GM19395 (cell line): ENCODE measurements at regions not wholly inside any gene's neighbourhood (a gene's known extent, or its start where the extent isn't known, plus 50 kb on each side); places are given as distances from the start of the nearest gene placed in this dataset.
"Not testable (repeated sequence)": the region's sequence is repeated elsewhere in the genome, so short reads cannot be mapped to it uniquely, and the experiment has no call there.

Experiments used
- ATAC-seq: cut with Tn5 transposase; IDR thresholded peaks from one replicate; pipeline ENCODE4 v1.9.1; 2021; ENCODE audit warnings: mild to moderate bottlenecking, moderate library complexity; ENCODE audit not compliant: unreplicated experiment

- ATAC-seq, result no peak
Observed at GRCh38 chrX:25503826-25504225, 488.1 kb upstream of the ARX start.

GRCh38 chrX:25507801-25508200 lies 492.0 kb upstream of the ARX start:
- no peak for ATAC-seq

- no peak for ATAC-seq
Observed at GRCh38 chrX:25519258-25519657, 503.5 kb upstream of the ARX start.

- not testable (repeated sequence) for ATAC-seq
Observed at GRCh38 chrX:25522443-25523010, 506.8 kb upstream of the ARX start.

DNA sequence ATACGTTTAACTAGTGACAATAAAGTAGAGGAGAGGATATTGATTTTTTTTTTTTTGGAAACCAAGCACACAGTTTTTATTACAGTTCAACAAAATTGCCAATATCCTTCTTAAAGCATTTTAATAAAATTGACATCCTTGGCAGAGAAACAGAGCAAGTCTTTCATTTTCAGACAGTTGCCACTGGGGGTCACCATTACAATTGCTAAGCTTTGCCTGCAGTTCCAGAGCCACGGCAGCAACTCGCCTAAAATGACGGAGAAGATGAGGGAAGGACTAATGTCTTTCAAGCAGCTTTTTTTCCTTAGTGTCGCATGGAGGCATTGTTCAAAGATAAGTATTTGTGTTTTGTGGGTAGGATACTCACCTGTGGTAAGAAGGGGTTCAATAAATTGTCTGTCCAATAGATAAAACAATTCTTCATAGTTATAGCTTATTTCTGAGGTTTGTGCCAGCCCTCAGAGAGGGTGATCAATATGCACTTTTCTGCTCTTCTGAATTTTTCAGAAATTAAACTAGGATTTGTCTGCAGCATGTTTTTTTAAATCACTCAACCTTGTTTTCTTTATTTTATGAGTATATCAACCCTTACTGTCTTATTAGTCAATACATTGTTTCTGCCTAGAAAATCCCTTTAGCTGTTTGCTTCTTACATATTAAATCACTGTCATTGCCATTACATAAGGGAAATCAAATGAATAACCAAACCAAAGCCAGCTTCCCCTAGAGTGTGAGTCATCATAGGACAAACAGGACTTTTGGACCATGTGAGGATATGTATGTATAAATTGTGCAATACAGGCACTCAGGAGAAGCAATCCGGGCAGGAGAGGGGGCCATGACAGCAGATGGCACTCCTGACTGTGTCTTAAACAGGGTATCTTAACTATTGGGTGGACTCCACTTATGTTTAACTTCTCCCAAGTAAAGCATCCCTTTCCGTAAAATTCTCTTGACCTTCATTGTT lies 508.1 kb upstream of the ARX start:
- peak; percentile 59 for ATAC-seq

- no peak for ATAC-seq
Observed at GRCh38 chrX:25527156-25527555, 511.4 kb upstream of the ARX start.

GRCh38 chrX:25527596-25527995 lies 511.8 kb upstream of the ARX start:
- no peak for ATAC-seq

GRCh38 chrX:25531096-25531495 lies 515.3 kb upstream of the ARX start:
- no peak for ATAC-seq

GRCh38 chrX:25534091-25534490 lies 518.3 kb upstream of the ARX start:
- ATAC-seq, result no peak

GRCh38 chrX:25536307-25536970 lies 520.7 kb upstream of the ARX start:
- no peak for ATAC-seq

- no peak for ATAC-seq
Observed at GRCh38 chrX:25537699-25538098, 521.9 kb upstream of the ARX start.

- ATAC-seq, result no peak
Observed at GRCh38 chrX:25544641-25545040, 528.9 kb upstream of the ARX start.

- no peak for ATAC-seq
Observed at GRCh38 chrX:25548811-25549210, 533.0 kb upstream of the ARX start.

DNA sequence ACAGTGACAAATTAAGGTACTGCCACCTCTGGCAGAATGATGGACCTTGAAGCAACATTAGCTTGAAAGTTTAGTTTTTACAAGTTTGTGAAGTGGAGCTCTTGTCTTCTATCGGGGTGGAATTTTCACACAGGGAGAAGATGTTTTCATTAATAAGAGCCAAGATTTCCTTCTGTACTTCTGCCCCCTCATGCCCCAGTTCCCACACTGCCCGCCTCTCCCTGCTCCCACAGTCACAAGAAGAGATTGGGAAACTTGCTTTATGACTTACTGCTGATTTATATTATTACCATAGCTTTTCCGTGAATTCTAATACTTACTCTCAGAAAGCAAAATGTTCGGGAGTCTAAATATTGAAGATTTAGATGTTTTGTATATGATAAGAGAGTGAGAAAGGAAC lies 539.8 kb upstream of the ARX start:
- ATAC-seq, result no peak

- no peak for ATAC-seq
Observed at GRCh38 chrX:25558137-25558536, 542.4 kb upstream of the ARX start.

GRCh38 chrX:25561190-25561589 lies 545.4 kb upstream of the ARX start:
- no peak for ATAC-seq

GRCh38 chrX:25573631-25574030 lies 557.9 kb upstream of the ARX start:
- no peak for ATAC-seq

DNA sequence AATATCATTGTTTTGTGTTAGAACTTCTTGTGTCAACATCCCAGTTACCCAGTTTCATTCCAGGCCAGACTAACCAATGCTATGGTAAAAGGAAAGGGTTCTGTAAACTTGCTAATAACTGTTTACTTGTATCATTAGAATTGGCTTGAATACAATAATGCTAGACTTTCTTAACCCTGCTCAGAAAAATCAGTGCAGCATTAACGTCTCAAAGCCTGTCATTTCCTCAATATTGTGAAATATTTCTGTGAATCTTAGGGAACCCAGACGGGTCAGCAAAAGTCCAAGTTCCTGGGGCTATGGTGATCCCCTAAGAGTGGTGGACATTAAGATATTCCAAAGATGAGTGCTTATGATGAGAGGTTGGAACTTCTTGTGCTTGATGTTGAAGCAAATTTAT lies 541.2 kb upstream of the MAGEB18 start:
- no peak for ATAC-seq

DNA sequence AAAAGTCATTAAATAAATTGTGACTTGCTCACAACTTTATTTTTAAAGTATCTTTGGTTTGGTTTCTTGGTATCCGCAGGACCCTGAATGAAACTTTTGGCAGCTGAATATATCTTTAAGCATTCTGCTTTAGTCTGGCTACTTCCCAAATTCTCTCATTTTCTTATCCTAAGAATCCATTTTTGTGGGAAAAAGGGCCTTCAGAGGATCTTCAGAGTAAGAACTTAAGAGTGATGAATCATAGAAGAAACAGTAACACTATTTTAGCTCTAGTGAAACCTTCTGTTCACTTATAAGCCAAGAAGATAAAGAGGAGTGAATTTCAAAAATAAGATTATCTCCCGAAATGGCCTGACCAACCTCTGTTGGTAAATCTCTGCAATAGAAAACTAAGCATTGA lies 540.6 kb upstream of the MAGEB18 start:
- no peak for ATAC-seq

DNA sequence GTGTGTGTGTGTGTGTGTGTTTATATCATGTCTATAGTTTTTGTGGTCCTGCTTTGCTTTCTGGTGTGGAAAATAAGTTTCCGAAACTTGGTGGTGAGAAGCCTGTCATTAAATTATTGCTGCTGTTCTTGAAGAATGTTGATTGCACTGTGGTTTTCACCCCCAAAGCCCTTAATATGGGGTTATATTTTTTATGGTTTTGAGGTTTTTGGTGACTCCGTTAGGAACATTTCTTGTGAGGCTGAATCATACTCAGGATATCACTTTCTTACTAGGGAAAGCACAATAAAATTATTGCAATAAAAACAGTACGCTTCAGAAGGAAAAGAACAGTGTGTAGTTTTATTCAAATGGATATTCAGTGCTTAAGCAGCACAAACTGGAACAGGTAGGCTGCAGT lies 539.1 kb upstream of the MAGEB18 start:
- no peak for ATAC-seq

DNA sequence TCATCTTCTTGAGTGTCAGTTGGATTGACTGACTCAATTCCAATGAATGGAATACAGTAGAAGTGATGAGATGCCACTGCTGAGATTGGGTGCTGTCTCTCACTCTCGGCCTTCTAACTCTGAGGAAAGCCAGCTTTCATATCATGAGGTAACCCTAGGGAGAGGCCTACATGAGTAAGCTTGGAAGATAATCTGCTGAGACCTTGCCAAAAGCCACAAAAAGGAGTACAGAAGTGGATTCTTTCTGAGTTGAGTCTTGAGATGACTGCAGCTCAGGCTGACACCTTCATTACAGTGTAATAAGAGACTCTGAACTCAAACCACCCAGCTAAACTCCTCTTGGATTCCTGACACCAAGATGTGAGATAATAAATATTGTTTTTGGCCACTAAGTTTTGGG lies 537.4 kb upstream of the MAGEB18 start:
- ATAC-seq, result no peak

DNA sequence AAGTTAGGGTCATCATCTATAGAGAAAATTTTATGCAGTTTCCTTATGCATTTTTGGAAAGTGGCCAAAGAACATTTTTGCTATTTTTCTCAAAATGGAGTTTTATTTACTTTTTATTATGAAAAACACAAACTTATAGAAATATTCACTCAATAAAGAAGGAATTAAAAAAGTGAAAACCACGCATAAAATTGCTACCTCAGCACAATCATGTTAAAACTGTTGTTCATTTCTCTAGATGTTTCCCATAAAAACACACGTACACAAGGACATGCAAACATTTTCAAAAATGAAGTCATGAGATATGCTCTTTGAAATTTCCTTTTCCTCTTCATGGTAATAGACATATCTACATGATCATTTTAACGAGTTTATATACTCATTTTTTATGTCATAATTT lies 536.8 kb upstream of the MAGEB18 start:
- no peak for ATAC-seq
